GM12878 (cell line): ENCODE measurements at regions not wholly inside any gene's neighbourhood (a gene's known extent, or its start where the extent isn't known, plus 50 kb on each side); places are given as distances from the start of the nearest gene placed in this dataset.

ENCODE experiments used
- ETV6 ChIP-seq, 2 experiments: fragments of 450-650 bp in 1 of 2; IDR thresholded peaks in 1 of 2; conservative IDR thresholded peaks in 1 of 2; 2 replicates each; pipeline ENCODE4 v1.6.1; 2014; ENCODE audit warnings: antibody characterized with exemption in 1 of 2, borderline replicate concordance in 1 of 2, low read depth in 1 of 2, mild to moderate bottlenecking in 1 of 2, moderate library complexity in 1 of 2
- EZH2 ChIP-seq: IDR thresholded peaks from 2 replicates; pipeline ENCODE4 v1.6.1; 2012; ENCODE audit warnings: low read depth, mild to moderate bottlenecking, control low read depth, inconsistent platforms, low read length, borderline replicate concordance; ENCODE audit not compliant: control insufficient read depth
- NR2F1 ChIP-seq: fragments of 450-650 bp; conservative IDR thresholded peaks from 2 replicates; pipeline ENCODE4 v1.6.1; 2017; ENCODE audit warnings: mild to moderate bottlenecking
- POU2F2 ChIP-seq: IDR thresholded peaks from 3 replicates; pipeline ENCODE4 v1.6.1; 2011; ENCODE audit warnings: low read depth, mild to moderate bottlenecking, low read length, borderline replicate concordance
- TF ChIP-seq, protein P1 (sequence below), 3 experiments: IDR thresholded peaks in 2 of 3; conservative IDR thresholded peaks in 1 of 3; 2 replicates each; pipeline ENCODE4 v1.5.1; 2011; ENCODE audit warnings: low read depth in 3 of 3, low read length in 3 of 3, mild to moderate bottlenecking in 3 of 3, control low read depth in 2 of 3, moderate library complexity in 2 of 3, inconsistent platforms in 1 of 3, mixed read lengths in 1 of 3; ENCODE audit not compliant: control insufficient read depth in 2 of 3, insufficient read depth in 1 of 3; ENCODE audit errors: extremely low read depth in 1 of 3

DNA sequence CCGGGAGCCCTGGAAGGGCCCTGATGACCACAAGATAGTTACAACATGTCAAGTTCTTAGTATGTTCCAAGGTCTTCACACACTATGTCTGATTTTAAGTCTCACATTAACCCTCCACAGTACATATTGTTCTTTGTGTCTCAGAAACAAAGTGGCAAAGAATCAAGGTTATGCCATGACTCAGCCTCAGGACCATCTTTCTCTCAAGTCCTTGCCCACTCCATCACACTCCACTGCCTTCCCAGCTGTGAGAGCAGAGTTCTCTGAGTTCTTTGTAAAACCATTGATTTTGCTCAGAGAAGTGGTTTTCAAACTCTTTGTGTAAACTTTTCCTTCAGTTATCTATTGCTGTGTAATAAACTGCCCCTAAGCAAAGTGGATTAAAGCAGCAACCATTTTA lies 67.9 kb upstream of the C3orf80 start:
- TF ChIP-seq ETV6 (conservative IDR thresholded peaks at IDR 0.05 in 1 of 2, IDR thresholded peaks at IDR 0.05 in 1 of 2; ENCODE audit: borderline replicate concordance in 1 of 2, low read depth in 1 of 2) (no peak), NR2F1 (no peak), POU2F2 (no peak), EZH2 (no peak)
- TF ChIP-seq, protein P1, sequence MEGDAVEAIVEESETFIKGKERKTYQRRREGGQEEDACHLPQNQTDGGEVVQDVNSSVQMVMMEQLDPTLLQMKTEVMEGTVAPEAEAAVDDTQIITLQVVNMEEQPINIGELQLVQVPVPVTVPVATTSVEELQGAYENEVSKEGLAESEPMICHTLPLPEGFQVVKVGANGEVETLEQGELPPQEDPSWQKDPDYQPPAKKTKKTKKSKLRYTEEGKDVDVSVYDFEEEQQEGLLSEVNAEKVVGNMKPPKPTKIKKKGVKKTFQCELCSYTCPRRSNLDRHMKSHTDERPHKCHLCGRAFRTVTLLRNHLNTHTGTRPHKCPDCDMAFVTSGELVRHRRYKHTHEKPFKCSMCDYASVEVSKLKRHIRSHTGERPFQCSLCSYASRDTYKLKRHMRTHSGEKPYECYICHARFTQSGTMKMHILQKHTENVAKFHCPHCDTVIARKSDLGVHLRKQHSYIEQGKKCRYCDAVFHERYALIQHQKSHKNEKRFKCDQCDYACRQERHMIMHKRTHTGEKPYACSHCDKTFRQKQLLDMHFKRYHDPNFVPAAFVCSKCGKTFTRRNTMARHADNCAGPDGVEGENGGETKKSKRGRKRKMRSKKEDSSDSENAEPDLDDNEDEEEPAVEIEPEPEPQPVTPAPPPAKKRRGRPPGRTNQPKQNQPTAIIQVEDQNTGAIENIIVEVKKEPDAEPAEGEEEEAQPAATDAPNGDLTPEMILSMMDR (IDR thresholded peaks at IDR 0.05 in 2 of 3, conservative IDR thresholded peaks at IDR 0.05 in 1 of 3; ENCODE audit: control insufficient read depth in 2 of 3, extremely low read depth in 1 of 3, insufficient read depth in 1 of 3, low read depth in 3 of 3, low read length in 3 of 3): no peak
